ENCODE measurements at regions not wholly inside any gene's neighbourhood (a gene's known extent, or its start where the extent isn't known, plus 50 kb on each side); places are given as distances from the start of the nearest gene placed in this dataset.

- no peak overlapping the region for H3K4me3 Mint-ChIP-seq
- ATAC-seq (no peak), DNase-seq (ENCODE audit: low spot score) (no peak)
- Histone ChIP-seq H3K27ac (ENCODE audit: low read depth) (no peak overlapping the region), H3K9me2 (ENCODE audit: insufficient read depth) (peaks cover 7% of the 10 kb centered on the region; the same call in 1 of the 2 replicates), H3K4me1 (ENCODE audit: insufficient read depth) (peaks cover 36% of the 10 kb centered on the region), H3K4me3 (no peak overlapping the region), H3K4me2 (no peak overlapping the region), H2AFZ (no peak overlapping the region), H4K20me1 (replicated peaks; ENCODE audit: insufficient read depth) (no peaks in the 10 kb centered on the region), H3K27me3 (ENCODE audit: insufficient read depth) (no peaks in the 10 kb centered on the region), H3K36me3 (ENCODE audit: insufficient read depth) (no peaks in the 10 kb centered on the region), H3K79me2 (replicated peaks; ENCODE audit: insufficient read depth) (no peaks in the 10 kb centered on the region), H3F3A (replicated peaks; ENCODE audit: low read depth) (peaks cover 3% of the 10 kb centered on the region; the same call in 1 of the 2 replicates)
- TF ChIP-seq ETS1 (IDR thresholded peaks at IDR 0.05) (no peak), ZNF462 (CRISPR knock-in tag; IDR thresholded peaks at IDR 0.05) (no peak), JUNB (IDR thresholded peaks at IDR 0.05; ENCODE audit: unreplicated experiment) (no peak), CTCF (conservative IDR thresholded peaks at IDR 0.05; ENCODE audit: low read depth in 2 of 2) (no peak), REST (IDR thresholded peaks at IDR 0.05; ENCODE audit: unreplicated experiment) (no peak)
- peaks cover 8% of the 10 kb centered on the region for H3K27me3 Mint-ChIP-seq (ENCODE audit: insufficient read depth, low read depth, poor library complexity)
- no peak overlapping the region for H3K27ac Mint-ChIP-seq
- peaks cover 4% of the 10 kb centered on the region; the same call in 1 of the 3 replicates for H3K9me3 Mint-ChIP-seq
- H3K36me3 Mint-ChIP-seq (ENCODE audit: low read depth) = peaks cover 13% of the 10 kb centered on the region
- H3K4me1 Mint-ChIP-seq = peaks cover 48% of the 10 kb centered on the region
Measured at GRCh38 chr21:34192646-34193285, 119.4 kb downstream of the MRPS6 start.

All from GM23338 (cell line).